ENCODE measurements at regions not wholly inside any gene's neighbourhood (a gene's known extent, or its start where the extent isn't known, plus 50 kb on each side); places are given as distances from the start of the nearest gene placed in this dataset.

DNA sequence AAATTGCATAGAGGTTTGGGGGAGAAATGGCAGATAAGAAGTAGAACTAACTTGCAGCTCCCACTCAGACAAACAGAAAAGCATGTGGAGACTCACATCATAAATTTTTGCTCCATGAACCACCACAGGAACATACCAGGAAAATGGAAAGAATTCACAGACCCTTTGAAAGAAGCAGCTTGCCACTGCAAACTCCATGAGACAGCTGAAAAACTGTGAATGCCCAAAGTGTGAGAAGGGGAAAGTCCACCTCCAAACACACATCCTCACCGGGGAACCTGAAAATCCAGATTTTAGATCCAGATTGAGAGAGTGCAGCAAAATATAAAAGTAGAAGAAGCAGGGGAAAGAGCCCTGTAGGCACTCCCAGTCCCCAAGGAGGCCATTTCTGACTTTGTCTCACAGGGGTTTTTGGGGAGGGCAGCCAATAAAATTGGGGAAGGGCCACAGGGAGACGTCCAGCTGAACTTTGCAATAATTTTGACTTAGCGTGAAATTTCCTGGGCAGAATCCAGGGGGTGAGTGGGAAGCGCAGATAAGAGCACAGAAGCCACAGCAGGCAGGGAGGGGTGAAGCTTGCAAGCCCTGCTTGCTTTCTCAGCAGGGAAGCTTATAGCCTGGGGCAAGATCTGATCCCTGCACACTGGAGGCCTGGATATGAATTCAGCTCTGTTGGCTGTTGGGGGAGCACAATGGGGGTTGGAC is 183.4 kb upstream of the UBE2E2 start:
- Histone ChIP-seq H3K36me3 (ENCODE audit: control insufficient read depth, insufficient read depth, low read length) (no peaks in the 10 kb centered on the region), H3K9me3 (replicated peaks; ENCODE audit: control insufficient read depth, low read depth, low read length) (no peaks in the 10 kb centered on the region), H3K4me1 (ENCODE audit: control insufficient read depth, insufficient read depth, low read length) (peaks cover 7% of the 10 kb centered on the region), H3K27ac (ENCODE audit: low read length) (no peak overlapping the region), H3K27me3 (ENCODE audit: control insufficient read depth, insufficient read depth, low read length) (no peaks in the 10 kb centered on the region), H3K4me3 (ENCODE audit: low read length) (no peak overlapping the region)
- DNase-seq: no peak
- WGBS (ENCODE audit: insufficient coverage): 30% methylated on average over 2 of the region's 4 CpGs

- WGBS (ENCODE audit: insufficient coverage): no CpG with 5 or more reads among the region's 2 CpGs
- H3K27me3 ChIP-seq (ENCODE audit: control insufficient read depth, insufficient read depth, low read length): no peaks in the 10 kb centered on the region
- DNase-seq: no peak
- no peak overlapping the region for H3K4me3 ChIP-seq (ENCODE audit: low read length)
- no peaks in the 10 kb centered on the region for H3K9me3 ChIP-seq (replicated peaks; ENCODE audit: control insufficient read depth, low read depth, low read length)
- no peaks in the 10 kb centered on the region for H3K4me1 ChIP-seq (ENCODE audit: control insufficient read depth, insufficient read depth, low read length)
- no peaks in the 10 kb centered on the region for H3K36me3 ChIP-seq (ENCODE audit: control insufficient read depth, insufficient read depth, low read length)
- H3K27ac ChIP-seq (ENCODE audit: low read length): no peak overlapping the region
Measured at GRCh38 chr3:23028294-23028693, 174.8 kb upstream of the UBE2E2 start.

GRCh38 chr3:23029001-23029400 is 174.1 kb upstream of the UBE2E2 start:
- WGBS (ENCODE audit: insufficient coverage): 70% methylated on average over 1 of the region's 2 CpGs
- Histone ChIP-seq H3K36me3 (ENCODE audit: control insufficient read depth, insufficient read depth, low read length) (no peaks in the 10 kb centered on the region), H3K4me1 (ENCODE audit: control insufficient read depth, insufficient read depth, low read length) (no peaks in the 10 kb centered on the region), H3K27ac (ENCODE audit: low read length) (no peak overlapping the region), H3K9me3 (replicated peaks; ENCODE audit: control insufficient read depth, low read depth, low read length) (no peaks in the 10 kb centered on the region), H3K4me3 (ENCODE audit: low read length) (no peak overlapping the region), H3K27me3 (ENCODE audit: control insufficient read depth, insufficient read depth, low read length) (no peaks in the 10 kb centered on the region)
- DNase-seq: peak; percentile 58

DNA sequence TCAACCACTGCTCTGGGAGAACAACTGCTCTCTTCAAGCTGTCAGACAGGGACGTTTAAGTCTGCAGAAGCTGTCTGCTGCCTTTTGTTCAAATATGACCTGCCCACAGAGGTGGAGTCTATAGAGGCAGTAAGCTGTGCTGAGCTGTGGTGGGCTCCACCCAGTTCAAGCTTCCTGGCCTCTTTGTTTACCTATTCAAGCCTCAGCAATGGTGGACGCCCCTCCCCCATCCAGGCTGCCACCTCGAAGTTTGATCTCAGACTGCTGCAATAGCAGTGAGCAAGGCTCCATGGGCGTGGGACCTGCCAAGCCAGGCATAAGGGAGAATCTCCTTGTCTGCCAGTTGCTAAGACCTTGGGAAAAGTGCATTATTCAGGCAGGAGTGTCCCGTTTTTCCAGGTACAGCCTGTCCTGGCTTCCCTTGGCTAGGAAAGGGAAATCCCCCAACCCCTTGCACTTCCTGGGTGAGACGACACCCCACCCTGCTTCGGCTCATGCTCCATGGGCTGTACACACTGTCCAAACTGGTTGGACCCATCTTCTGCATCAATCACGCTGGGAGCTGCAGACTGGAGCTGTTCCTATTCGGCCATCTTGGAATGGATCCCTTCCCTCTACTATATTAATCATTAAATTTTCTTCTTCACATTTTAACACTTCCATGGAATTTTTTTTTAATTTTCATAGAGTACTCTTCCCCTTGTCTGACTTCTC is 167.0 kb upstream of the UBE2E2 start:
- WGBS (ENCODE audit: insufficient coverage): 75% methylated on average over 8 of the region's 9 CpGs
- Histone ChIP-seq H3K4me1 (ENCODE audit: control insufficient read depth, insufficient read depth, low read length) (no peaks in the 10 kb centered on the region), H3K27me3 (ENCODE audit: control insufficient read depth, insufficient read depth, low read length) (no peaks in the 10 kb centered on the region), H3K9me3 (replicated peaks; ENCODE audit: control insufficient read depth, low read depth, low read length) (no peaks in the 10 kb centered on the region), H3K36me3 (ENCODE audit: control insufficient read depth, insufficient read depth, low read length) (no peaks in the 10 kb centered on the region), H3K27ac (ENCODE audit: low read length) (no peak overlapping the region), H3K4me3 (ENCODE audit: low read length) (no peak overlapping the region)
- DNase-seq: no peak

DNA sequence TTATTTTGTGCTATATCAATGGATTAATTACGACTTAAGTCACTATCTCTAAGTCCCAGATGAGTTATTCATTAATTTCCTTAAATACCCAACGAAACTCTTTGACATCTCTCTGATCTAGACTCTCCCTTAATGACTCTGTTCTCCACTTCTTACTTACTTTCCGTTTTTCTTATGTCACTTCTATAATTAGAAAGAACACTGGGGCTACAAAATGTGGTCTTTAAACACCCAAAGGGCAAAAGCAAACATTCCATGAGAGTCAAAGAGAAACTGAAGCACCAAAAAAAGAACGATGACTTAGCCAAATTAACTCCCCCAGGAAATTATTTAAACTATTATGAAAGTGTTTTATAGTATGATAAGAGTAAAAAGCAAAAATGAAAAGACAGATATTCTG is 166.4 kb upstream of the UBE2E2 start:
- no peaks in the 10 kb centered on the region for H3K9me3 ChIP-seq (replicated peaks; ENCODE audit: control insufficient read depth, low read depth, low read length)
- WGBS (ENCODE audit: insufficient coverage): 100% methylated on average over 1 of the region's 4 CpGs
- no peak overlapping the region for H3K4me3 ChIP-seq (ENCODE audit: low read length)
- no peaks in the 10 kb centered on the region for H3K27me3 ChIP-seq (ENCODE audit: control insufficient read depth, insufficient read depth, low read length)
- no peaks in the 10 kb centered on the region for H3K36me3 ChIP-seq (ENCODE audit: control insufficient read depth, insufficient read depth, low read length)
- no peaks in the 10 kb centered on the region for H3K4me1 ChIP-seq (ENCODE audit: control insufficient read depth, insufficient read depth, low read length)
- H3K27ac ChIP-seq (ENCODE audit: low read length): no peak overlapping the region
- no peak for DNase-seq

DNA sequence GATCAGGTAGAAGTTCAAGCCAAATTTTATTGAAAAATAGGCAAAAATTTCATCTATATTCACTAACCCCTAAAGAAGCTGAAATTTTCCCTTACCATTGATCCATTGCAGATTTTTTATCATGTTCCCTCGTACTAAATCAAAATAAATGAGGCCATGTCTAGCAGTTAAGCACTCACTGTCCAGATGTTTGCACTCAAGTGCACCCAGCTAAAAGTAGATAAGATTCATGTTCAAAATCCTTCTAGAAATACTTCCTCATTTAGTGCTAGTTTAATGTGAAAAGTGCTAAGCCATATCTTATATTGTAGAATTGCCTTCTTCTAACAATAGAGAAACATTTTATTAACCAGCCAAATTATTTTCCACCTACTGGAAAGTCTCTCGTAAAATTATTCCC is 164.7 kb upstream of the UBE2E2 start:
- no peaks in the 10 kb centered on the region for H3K36me3 ChIP-seq (ENCODE audit: control insufficient read depth, insufficient read depth, low read length)
- H3K4me1 ChIP-seq (ENCODE audit: control insufficient read depth, insufficient read depth, low read length): no peaks in the 10 kb centered on the region
- H3K27ac ChIP-seq (ENCODE audit: low read length): no peak overlapping the region
- H3K9me3 ChIP-seq (replicated peaks; ENCODE audit: control insufficient read depth, low read depth, low read length): no peaks in the 10 kb centered on the region
- WGBS (ENCODE audit: insufficient coverage): no CpG with 5 or more reads among the region's 2 CpGs
- no peaks in the 10 kb centered on the region for H3K27me3 ChIP-seq (ENCODE audit: control insufficient read depth, insufficient read depth, low read length)
- H3K4me3 ChIP-seq (ENCODE audit: low read length): no peak overlapping the region
- no peak for DNase-seq

DNA sequence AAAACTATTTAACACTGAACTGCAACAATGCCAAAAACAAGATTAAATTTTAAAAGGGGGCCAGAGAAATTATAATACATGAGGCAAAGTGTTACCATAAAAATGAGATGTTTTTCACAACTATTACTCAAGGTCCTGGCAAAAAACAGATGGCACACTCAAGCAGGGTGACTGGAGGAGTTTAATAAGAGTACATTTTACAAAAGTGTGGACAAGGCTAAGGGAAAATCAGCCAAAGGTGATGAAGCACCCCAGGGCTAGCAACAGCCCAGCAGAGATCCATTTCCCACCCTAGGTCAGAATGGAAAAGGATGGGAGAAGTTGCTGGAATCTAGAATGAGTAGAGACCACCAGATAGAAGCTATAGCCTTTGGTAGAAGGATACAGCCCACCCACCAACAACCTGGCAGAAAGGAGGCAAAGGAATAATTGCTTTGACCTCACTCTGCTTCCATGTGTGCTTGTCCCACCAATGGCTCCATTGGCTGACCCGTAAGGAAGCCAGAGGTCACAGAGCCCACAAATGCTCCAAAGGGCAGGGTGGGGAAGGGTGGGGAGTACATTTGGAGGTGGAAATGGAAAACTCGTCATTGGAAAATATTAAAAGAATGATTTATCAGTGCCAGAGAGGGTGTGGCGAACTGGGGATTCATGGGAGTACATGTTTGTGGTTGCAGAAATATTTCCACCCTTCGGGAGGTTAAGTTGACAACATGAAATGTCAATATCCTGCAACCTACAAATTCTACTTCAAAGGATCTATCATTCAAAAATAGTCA is 161.0 kb upstream of the UBE2E2 start:
- Histone ChIP-seq H3K4me1 (ENCODE audit: control insufficient read depth, insufficient read depth, low read length) (no peaks in the 10 kb centered on the region), H3K9me3 (replicated peaks; ENCODE audit: control insufficient read depth, low read depth, low read length) (no peaks in the 10 kb centered on the region), H3K27me3 (ENCODE audit: control insufficient read depth, insufficient read depth, low read length) (no peaks in the 10 kb centered on the region), H3K27ac (ENCODE audit: low read length) (no peak overlapping the region), H3K36me3 (ENCODE audit: control insufficient read depth, insufficient read depth, low read length) (no peaks in the 10 kb centered on the region), H3K4me3 (ENCODE audit: low read length) (no peak overlapping the region)
- 57% methylated on average over 2 of the region's 4 CpGs for WGBS (ENCODE audit: insufficient coverage)
- no peak for DNase-seq

DNA sequence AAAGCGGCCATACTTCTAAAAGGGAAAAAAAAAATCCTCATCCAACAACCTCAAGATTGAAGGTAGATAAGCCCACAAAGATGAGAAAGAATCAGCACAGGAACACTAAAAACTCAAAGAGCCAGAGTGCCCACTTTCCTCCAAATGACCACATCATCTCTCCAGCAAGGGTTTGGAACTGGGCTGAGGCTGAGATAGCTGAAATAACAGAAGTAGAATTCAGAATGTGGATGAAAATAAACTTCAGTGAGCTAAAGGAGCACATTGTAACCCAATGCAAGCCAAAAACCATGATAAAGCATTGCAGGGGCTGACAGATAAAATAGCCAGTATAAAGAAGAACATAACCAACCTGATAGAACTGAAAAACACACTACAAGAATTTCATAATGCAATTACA is 158.7 kb upstream of the UBE2E2 start:
- Histone ChIP-seq H3K9me3 (replicated peaks; ENCODE audit: control insufficient read depth, low read depth, low read length) (peaks cover 4% of the 10 kb centered on the region), H3K27me3 (ENCODE audit: control insufficient read depth, insufficient read depth, low read length) (no peaks in the 10 kb centered on the region), H3K36me3 (ENCODE audit: control insufficient read depth, insufficient read depth, low read length) (no peaks in the 10 kb centered on the region), H3K4me1 (ENCODE audit: control insufficient read depth, insufficient read depth, low read length) (no peaks in the 10 kb centered on the region), H3K27ac (ENCODE audit: low read length) (no peak overlapping the region), H3K4me3 (ENCODE audit: low read length) (no peak overlapping the region)
- no peak for DNase-seq
- WGBS (ENCODE audit: insufficient coverage): no CpG with 5 or more reads among the region's 1 CpG

DNA sequence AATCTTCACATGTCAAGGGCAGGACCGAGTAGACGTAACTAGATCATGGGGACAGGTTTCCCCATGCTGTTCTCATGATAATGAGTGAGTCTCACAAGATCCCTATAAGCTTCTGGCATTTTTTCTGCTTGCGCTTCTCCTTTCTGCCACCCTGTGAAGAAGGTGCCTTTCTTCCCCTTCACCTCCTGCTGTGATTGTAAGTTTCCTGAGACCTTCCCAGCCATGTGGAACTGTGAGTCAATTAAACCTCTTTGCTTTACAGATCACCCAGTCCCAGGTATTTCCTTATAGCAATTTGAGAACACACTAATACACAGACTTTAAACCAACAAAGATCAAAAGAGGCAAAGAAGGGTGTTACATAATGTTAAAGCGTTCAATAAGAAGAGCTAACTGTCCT is 156.6 kb upstream of the UBE2E2 start:
- H3K9me3 ChIP-seq (replicated peaks; ENCODE audit: control insufficient read depth, low read depth, low read length): peaks cover 4% of the 10 kb centered on the region
- WGBS (ENCODE audit: insufficient coverage): 93% methylated on average over 2 of the region's 4 CpGs
- no peak for DNase-seq
- H3K4me3 ChIP-seq (ENCODE audit: low read length): no peak overlapping the region
- no peak overlapping the region for H3K27ac ChIP-seq (ENCODE audit: low read length)
- no peaks in the 10 kb centered on the region for H3K36me3 ChIP-seq (ENCODE audit: control insufficient read depth, insufficient read depth, low read length)
- no peaks in the 10 kb centered on the region for H3K4me1 ChIP-seq (ENCODE audit: control insufficient read depth, insufficient read depth, low read length)
- no peaks in the 10 kb centered on the region for H3K27me3 ChIP-seq (ENCODE audit: control insufficient read depth, insufficient read depth, low read length)
